T-cell (primary cell): ENCODE measurements at regions not wholly inside any gene's neighbourhood (a gene's known extent, or its start where the extent isn't known, plus 50 kb on each side); places are given as distances from the start of the nearest gene placed in this dataset.
"Not testable (repeated sequence)": the region's sequence is repeated elsewhere in the genome, so short reads cannot be mapped to it uniquely, and the experiment has no call there.

Source experiments
- ATAC-seq, 4 experiments: fragments of 200-7000 bp in 3 of 4; fragments of 150-1000 bp in 1 of 4; cut with Tn5 transposase; replicated peaks in 1 of 4; 1 replicate in 3 of 4; 2 replicates in 1 of 4; pipeline ENCODE4 v1.10.0; 2021; ENCODE audit warnings: moderate library complexity in 3 of 4, mild to moderate bottlenecking in 2 of 4, moderate number of reproducible peaks in 1 of 4
- CTCF ChIA-PET, 2 donors: fragments of 300-600 bp; sonication (Branson Sonifier 250); formaldehyde crosslinking; loops; one replicate each; lab custom pipeline; 2022; ENCODE audit warnings: antibody characterized with exemption in 2 of 2; lab: Charles Lee
- POLR2A ChIA-PET, 2 donors: fragments of 300-600 bp; sonication (Branson Sonifier 250); formaldehyde crosslinking; loops; one replicate each; lab custom pipeline; 2022; ENCODE audit warnings: antibody characterized with exemption in 2 of 2; lab: Charles Lee
- DNase-seq, 35 experiments: peaks; one replicate each; pipeline versions ENCODE4 v3.0.0 to v3.0.0-alpha.2; 2013 to 2023
- H3K27ac ChIP-seq: one replicate; pipeline ENCODE4 v1.5.1; 2013; ENCODE audit warnings: low read length
- H3K27me3 ChIP-seq, 2 experiments: replicated peaks in 1 of 2; 1 replicate in 1 of 2; 2 replicates in 1 of 2; pipeline versions ENCODE4 v1.6.1 to v1.7.0; 2013; ENCODE audit warnings: low read length in 1 of 2, mixed read lengths in 1 of 2; ENCODE audit not compliant: control insufficient read depth in 2 of 2, insufficient read depth in 2 of 2; ENCODE audit errors: extremely low read depth in 1 of 2
- H3K36me3 ChIP-seq, 2 donors: 1 replicate in 1 of 2; 2 replicates in 1 of 2; pipeline versions ENCODE4 v1.6.1 to v1.7.0; 2013; ENCODE audit warnings: low read length in 1 of 2; ENCODE audit not compliant: control insufficient read depth in 2 of 2, insufficient read depth in 1 of 2; ENCODE audit errors: extremely low read depth in 1 of 2
- H3K4me1 ChIP-seq, 2 experiments: 1 replicate in 1 of 2; 2 replicates in 1 of 2; pipeline versions ENCODE4 v1.6.1 to v1.7.0; 2013; ENCODE audit warnings: low read length in 2 of 2, mixed read lengths in 1 of 2; ENCODE audit not compliant: insufficient read depth in 2 of 2, control insufficient read depth in 1 of 2; ENCODE audit errors: extremely low read depth in 1 of 2
- H3K4me3 ChIP-seq, 2 donors: 1 replicate in 1 of 2; 2 replicates in 1 of 2; pipeline versions ENCODE4 v1.5.1 to v1.7.0; 2013; ENCODE audit warnings: mild to moderate bottlenecking in 2 of 2, low read length in 1 of 2, moderate library complexity in 1 of 2; ENCODE audit not compliant: control insufficient read depth in 1 of 2; ENCODE audit errors: extremely low read depth in 1 of 2
- H3K9me3 ChIP-seq: 2 replicates; pipeline ENCODE4 v1.7.0; 2013
- H3K27ac Mint-ChIP-seq, 2 donors: one replicate each; pipeline ENCODE4 v1.8.0; 2020 to 2021; ENCODE audit warnings: mild to moderate bottlenecking in 2 of 2, mixed read lengths in 2 of 2
- H3K27me3 Mint-ChIP-seq, 2 donors: one replicate each; pipeline ENCODE4 v1.8.0; 2021 to 2022; ENCODE audit warnings: mixed read lengths in 2 of 2
- H3K36me3 Mint-ChIP-seq: one replicate; pipeline ENCODE4 v1.8.0; 2021; ENCODE audit warnings: mixed read lengths
- H3K4me1 Mint-ChIP-seq, 3 donors: one replicate each; pipeline ENCODE4 v1.8.0; 2020 to 2022; ENCODE audit warnings: mixed read lengths in 3 of 3, mild to moderate bottlenecking in 1 of 3
- H3K4me3 Mint-ChIP-seq, 3 donors: one replicate each; pipeline ENCODE4 v1.8.0; 2020 to 2022; ENCODE audit warnings: mild to moderate bottlenecking in 3 of 3, mixed read lengths in 3 of 3, moderate library complexity in 3 of 3
- H3K9me3 Mint-ChIP-seq, 3 donors: one replicate each; pipeline ENCODE4 v1.8.0; 2020 to 2022; ENCODE audit warnings: mixed read lengths in 3 of 3
- WGBS: methylation state at CpG from one replicate; pipeline ENCODE4 v1.1.5; 2013; ENCODE audit warnings: missing lambda C conversion rate; ENCODE audit not compliant: insufficient coverage; 5-methylcytosine and 5-hydroxymethylcytosine counted together

- H3K27me3 Mint-ChIP-seq, H3K36me3 Mint-ChIP-seq, H3K4me3 ChIP-seq, H3K4me1 Mint-ChIP-seq, H3K9me3 Mint-ChIP-seq, H3K9me3 ChIP-seq, H3K27me3 ChIP-seq, H3K4me1 ChIP-seq, CTCF ChIA-PET, H3K27ac ChIP-seq, H3K27ac Mint-ChIP-seq, POLR2A ChIA-PET, H3K4me3 Mint-ChIP-seq, H3K36me3 ChIP-seq, DNase-seq: not testable (repeated sequence)
- WGBS: 83% methylated on average over 10 of the region's 10 CpGs
- ATAC-seq: peak in 1 of 4 experiments; percentile 17
These were observed 224.6 kb downstream of the LIPI start for GRCh38 chr21:13985865-13986863.

- H3K36me3 Mint-ChIP-seq, H3K9me3 ChIP-seq, H3K27ac ChIP-seq, H3K9me3 Mint-ChIP-seq, CTCF ChIA-PET, DNase-seq, H3K4me3 Mint-ChIP-seq, H3K4me1 ChIP-seq, POLR2A ChIA-PET, H3K36me3 ChIP-seq, H3K27me3 ChIP-seq, H3K4me1 Mint-ChIP-seq, ATAC-seq, H3K4me3 ChIP-seq, H3K27ac Mint-ChIP-seq, H3K27me3 Mint-ChIP-seq: not testable (repeated sequence)
- WGBS: 70% methylated on average over 8 of the region's 9 CpGs
These were observed 225.5 kb downstream of the LIPI start for GRCh38 chr21:13985137-13985864.

- H3K4me3 Mint-ChIP-seq, H3K36me3 ChIP-seq, H3K4me1 ChIP-seq, H3K9me3 Mint-ChIP-seq, CTCF ChIA-PET, DNase-seq, H3K27me3 ChIP-seq, H3K27ac ChIP-seq, H3K27me3 Mint-ChIP-seq, H3K27ac Mint-ChIP-seq, H3K4me3 ChIP-seq, POLR2A ChIA-PET, ATAC-seq, H3K9me3 ChIP-seq, H3K36me3 Mint-ChIP-seq, H3K4me1 Mint-ChIP-seq: not testable (repeated sequence)
- 90% methylated on average over 2 of the region's 5 CpGs for WGBS
These were observed 226.0 kb downstream of the LIPI start for GRCh38 chr21:13984728-13985127.

- 97% methylated on average over 5 of the region's 48 CpGs for WGBS
- H3K36me3 Mint-ChIP-seq, H3K9me3 Mint-ChIP-seq, H3K4me1 Mint-ChIP-seq, POLR2A ChIA-PET, H3K27ac ChIP-seq, H3K27ac Mint-ChIP-seq, H3K36me3 ChIP-seq, H3K4me3 ChIP-seq, H3K27me3 Mint-ChIP-seq, H3K27me3 ChIP-seq, H3K4me1 ChIP-seq, DNase-seq, ATAC-seq, H3K9me3 ChIP-seq: not testable (repeated sequence)
- H3K4me3 Mint-ChIP-seq: peak overlapping the region in 1 of 3 donors; percentile 49
- CTCF ChIA-PET: interaction anchor here in 1 of 2 donors (0.6 kb wide), 1 partner anchor 563 kb away, joined by 3 read pairs; no protein-coding TSS in a partner anchor
These were observed 229.3 kb downstream of the LIPI start for GRCh38 chr21:13981176-13982087.

GRCh38 chr21:13980115-13980662, 230.6 kb downstream of the LIPI start:
- CTCF ChIA-PET, H3K4me1 Mint-ChIP-seq, H3K27me3 Mint-ChIP-seq, H3K36me3 ChIP-seq, H3K9me3 ChIP-seq, H3K27me3 ChIP-seq, POLR2A ChIA-PET, H3K4me1 ChIP-seq, H3K27ac ChIP-seq, H3K9me3 Mint-ChIP-seq, H3K36me3 Mint-ChIP-seq: not testable (repeated sequence)
- DNase-seq: peak in 31 of 35 experiments; percentile 10 to 73 (median 51)
- 20% methylated on average over 25 of the region's 42 CpGs for WGBS
- peak overlapping the region in 1 of 2 donors; percentile 42 for H3K4me3 ChIP-seq
- Mint-ChIP-seq H3K4me3 (peak overlapping the region in 2 of 3 donors; percentile 66 to 85), H3K27ac (peak overlapping the region in 1 of 2 donors; percentile 73)
- ATAC-seq: peak; percentile 83 to 90 (median 88)

GRCh38 chr21:13979608-13980007, 231.1 kb downstream of the LIPI start:
- peak overlapping the region in 1 of 2 donors; percentile 73 for H3K27ac Mint-ChIP-seq

More at GRCh38 chr21:13979608-13980007, 231.1 kb downstream of the LIPI start:
- DNase-seq (peak in 6 of 35 experiments; percentile 0 to 17 (median 5)), ATAC-seq (peak in 3 of 4 experiments; percentile 4 to 34 (median 26))
- POLR2A ChIA-PET, H3K4me1 ChIP-seq, H3K9me3 Mint-ChIP-seq, CTCF ChIA-PET, H3K36me3 ChIP-seq, H3K9me3 ChIP-seq, H3K27me3 Mint-ChIP-seq, H3K27ac ChIP-seq, H3K4me1 Mint-ChIP-seq, H3K36me3 Mint-ChIP-seq, H3K27me3 ChIP-seq: not testable (repeated sequence)
- WGBS: 56% methylated on average over 22 of the region's 26 CpGs
- H3K4me3 Mint-ChIP-seq: peak overlapping the region in 2 of 3 donors; percentile 66 to 85
- H3K4me3 ChIP-seq: peak overlapping the region in 1 of 2 donors; percentile 42
